A673 (cell line): ENCODE measurements at regions not wholly inside any gene's neighbourhood (a gene's known extent, or its start where the extent isn't known, plus 50 kb on each side); places are given as distances from the start of the nearest gene placed in this dataset.

Experiments used
- BruUV-seq: library from RNA; stranded (reverse); fragments of 400-500 nt; replicated peaks from 2 replicates; lab custom pipeline; 2021; lab: Mats Ljungman, UMichigan
- CTCF ChIA-PET: fragments of 300-600 bp; sonication (Branson Sonifier 250); formaldehyde crosslinking; loops from one replicate; lab custom pipeline; 2022; ENCODE audit warnings: antibody characterized with exemption; lab: Charles Lee
- POLR2A ChIA-PET: fragments of 300-600 bp; sonication (Branson Sonifier 250); formaldehyde crosslinking; loops from one replicate; lab custom pipeline; 2022; ENCODE audit warnings: antibody characterized with exemption; ENCODE audit not compliant: low non-redundant PET; lab: Charles Lee
- DNase-seq: peaks from one replicate; pipeline ENCODE4 v3.0.0-alpha.2; 2015; ENCODE audit warnings: low spot score
- H3K27ac ChIP-seq: fragments of 200-600 bp; sonication (generic); 2 replicates; pipeline ENCODE4 v1.5.1; 2016; ENCODE audit warnings: mixed run types, low read depth, mild to moderate bottlenecking, mixed read lengths, antibody characterized with exemption, low read length; ENCODE audit not compliant: poor library complexity, severe bottlenecking
- H3K27me3 ChIP-seq: fragments of 200-600 bp; sonication (generic); replicated peaks from 2 replicates; pipeline ENCODE4 v1.6.1; 2017; ENCODE audit warnings: mixed run types, low read depth, mild to moderate bottlenecking, mixed read lengths, antibody characterized with exemption, low read length; ENCODE audit not compliant: insufficient read depth, poor library complexity
- H3K36me3 ChIP-seq: fragments of 200-600 bp; sonication (generic); 2 replicates; pipeline ENCODE4 v1.6.1; 2016; ENCODE audit warnings: mixed run types, mild to moderate bottlenecking, mixed read lengths, antibody characterized with exemption, low read length; ENCODE audit not compliant: insufficient read depth, poor library complexity, severe bottlenecking
- H3K4me1 ChIP-seq: fragments of 200-600 bp; sonication (generic); 2 replicates; pipeline ENCODE4 v1.6.1; 2017; ENCODE audit warnings: mixed run types, mild to moderate bottlenecking, mixed read lengths, antibody characterized with exemption, low read length; ENCODE audit not compliant: insufficient read depth, poor library complexity, severe bottlenecking
- H3K4me3 ChIP-seq: fragments of 200-600 bp; sonication (generic); 2 replicates; pipeline ENCODE4 v1.5.1; 2016; ENCODE audit warnings: low read depth, mixed run types, mild to moderate bottlenecking, mixed read lengths, low read length; ENCODE audit not compliant: poor library complexity, severe bottlenecking
- H3K9me3 ChIP-seq: fragments of 200-600 bp; sonication (generic); 2 replicates; pipeline ENCODE4 v1.6.1; 2016; ENCODE audit warnings: mixed run types, low read depth, mild to moderate bottlenecking, mixed read lengths, antibody characterized with exemption, low read length; ENCODE audit not compliant: poor library complexity, severe bottlenecking
- EZH2 ChIP-seq: fragments of 200-600 bp; sonication (generic); IDR thresholded peaks from 2 replicates; pipeline ENCODE4 v1.6.1; 2017; ENCODE audit warnings: borderline replicate concordance, low read depth, mild to moderate bottlenecking, mixed read lengths, antibody characterized with exemption, low read length; ENCODE audit not compliant: poor library complexity, severe bottlenecking
- intact Hi-C: fragments of 100-400 bp; cut with micrococcal nuclease; formaldehyde crosslinking; loops from one replicate; pipeline ENCODE4 v1.10.0; 2022; ENCODE audit not compliant: unreplicated experiment
- TF ChIP-seq, protein P1 (sequence below): fragments of 300-800, 200-600 bp; sonication (generic); conservative IDR thresholded peaks from 2 replicates; pipeline ENCODE4 v1.5.1; 2017; ENCODE audit warnings: low read depth, mild to moderate bottlenecking, antibody characterized with exemption, low read length, moderate library complexity, mixed read lengths

DNA sequence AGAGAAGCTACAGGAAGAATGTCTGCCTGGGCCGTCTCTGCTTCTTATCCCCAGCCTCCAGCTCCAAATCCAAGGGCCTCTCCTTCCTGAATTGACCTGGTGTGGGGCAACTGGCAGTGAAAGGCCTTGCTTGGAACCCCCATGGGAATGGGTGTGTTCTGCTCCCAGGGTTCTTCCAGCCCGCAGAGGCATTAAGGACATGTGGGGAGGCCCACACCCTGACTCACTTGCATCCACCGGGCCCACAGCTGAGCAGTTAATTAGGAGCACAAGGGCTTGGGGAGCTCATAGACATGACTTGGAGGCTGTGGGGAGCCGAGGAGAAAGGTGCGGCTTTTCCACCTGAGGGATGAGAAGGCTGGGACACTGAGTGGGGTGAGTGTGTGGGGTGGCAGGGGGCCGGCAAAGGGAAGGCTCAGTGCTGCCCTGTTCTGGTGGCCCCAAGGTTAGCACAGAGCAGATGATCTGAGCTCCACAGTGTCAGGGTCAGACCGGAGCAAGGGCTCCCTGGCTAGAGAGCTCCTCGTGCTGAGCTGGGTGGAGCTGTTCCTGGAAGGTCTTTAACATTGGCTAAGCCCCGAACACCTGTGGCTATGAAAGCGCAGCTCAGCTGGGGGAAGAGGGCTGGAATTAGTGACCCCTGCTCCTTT lies 64.5 kb upstream of the NECTIN1 start:
- ChIA-PET POLR2A (no interaction called here), CTCF (no interaction called here)
- intact Hi-C loops = no loop called here
- H3K4me3 ChIP-seq = no peak overlapping the region
- H3K27me3 ChIP-seq = no peaks in the 10 kb centered on the region
- no peak for TF ChIP-seq EZH2
- TF ChIP-seq, protein P1, sequence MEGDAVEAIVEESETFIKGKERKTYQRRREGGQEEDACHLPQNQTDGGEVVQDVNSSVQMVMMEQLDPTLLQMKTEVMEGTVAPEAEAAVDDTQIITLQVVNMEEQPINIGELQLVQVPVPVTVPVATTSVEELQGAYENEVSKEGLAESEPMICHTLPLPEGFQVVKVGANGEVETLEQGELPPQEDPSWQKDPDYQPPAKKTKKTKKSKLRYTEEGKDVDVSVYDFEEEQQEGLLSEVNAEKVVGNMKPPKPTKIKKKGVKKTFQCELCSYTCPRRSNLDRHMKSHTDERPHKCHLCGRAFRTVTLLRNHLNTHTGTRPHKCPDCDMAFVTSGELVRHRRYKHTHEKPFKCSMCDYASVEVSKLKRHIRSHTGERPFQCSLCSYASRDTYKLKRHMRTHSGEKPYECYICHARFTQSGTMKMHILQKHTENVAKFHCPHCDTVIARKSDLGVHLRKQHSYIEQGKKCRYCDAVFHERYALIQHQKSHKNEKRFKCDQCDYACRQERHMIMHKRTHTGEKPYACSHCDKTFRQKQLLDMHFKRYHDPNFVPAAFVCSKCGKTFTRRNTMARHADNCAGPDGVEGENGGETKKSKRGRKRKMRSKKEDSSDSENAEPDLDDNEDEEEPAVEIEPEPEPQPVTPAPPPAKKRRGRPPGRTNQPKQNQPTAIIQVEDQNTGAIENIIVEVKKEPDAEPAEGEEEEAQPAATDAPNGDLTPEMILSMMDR = no peak
- H3K36me3 ChIP-seq = no peaks in the 10 kb centered on the region
- no peak for DNase-seq
- H3K9me3 ChIP-seq = no peaks in the 10 kb centered on the region
- H3K27ac ChIP-seq = no peak overlapping the region
- H3K4me1 ChIP-seq = peaks cover 14% of the 10 kb centered on the region
- no TSS peak for BruUV-seq

DNA sequence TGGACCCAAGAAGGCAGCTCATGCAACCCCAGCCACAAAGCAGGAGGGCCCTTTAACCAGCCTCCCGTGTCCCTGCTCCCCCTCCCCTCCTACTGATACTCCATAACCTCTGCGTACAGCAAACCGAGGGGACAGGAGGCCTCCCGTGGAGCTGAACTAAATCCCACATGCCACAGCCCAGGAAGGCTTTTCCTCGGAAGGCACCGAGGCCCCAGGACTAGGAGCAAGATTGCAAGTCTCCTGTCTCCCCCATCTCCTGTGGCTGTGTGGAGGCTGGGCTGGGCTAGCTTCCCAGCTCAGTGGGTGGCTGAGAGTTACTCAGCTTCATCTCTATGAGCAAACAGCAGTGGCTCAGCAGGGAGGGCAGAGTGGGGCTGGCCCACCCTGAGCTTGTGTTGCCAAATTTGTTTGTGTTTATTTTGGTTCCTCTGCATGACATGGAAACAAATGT lies 62.7 kb upstream of the NECTIN1 start:
- Histone ChIP-seq H3K9me3 (no peaks in the 10 kb centered on the region), H3K36me3 (no peaks in the 10 kb centered on the region), H3K4me1 (peaks cover 14% of the 10 kb centered on the region), H3K4me3 (no peak overlapping the region), H3K27me3 (no peaks in the 10 kb centered on the region), H3K27ac (no peak overlapping the region)
- no TSS peak for BruUV-seq
- peak; percentile 80 for DNase-seq
- CTCF ChIA-PET = interaction anchor here (0.5 to 0.9 kb wide), 2 partner anchors 63 to 207 kb away, joined by 3 to 4 read pairs; partner anchors contain the start of gene NECTIN1
- POLR2A ChIA-PET = no interaction called here
- TF ChIP-seq EZH2 = no peak
- TF ChIP-seq, protein P1 = no peak
- intact Hi-C loops = no loop called here

DNA sequence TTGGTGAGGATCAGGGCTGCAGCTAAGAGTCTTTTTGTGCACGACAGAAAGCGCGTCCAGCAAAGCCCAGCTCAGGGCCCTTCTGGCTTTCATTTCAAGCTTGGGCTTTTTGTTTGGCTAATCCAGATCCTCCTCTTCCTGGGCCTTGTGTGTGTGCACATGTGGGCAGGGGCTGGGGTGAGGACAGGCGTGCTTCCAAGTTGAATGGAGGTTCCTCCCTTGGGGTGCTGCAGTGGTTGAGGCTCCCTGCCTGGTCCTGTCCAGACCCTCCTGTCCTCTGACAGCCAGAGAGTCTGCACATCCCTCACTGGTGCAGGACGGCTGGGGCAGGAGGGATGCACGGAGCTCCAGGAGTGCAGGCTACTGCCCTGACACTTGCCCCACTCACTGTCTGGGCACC lies 62.0 kb upstream of the NECTIN1 start:
- BruUV-seq = no TSS peak
- ChIA-PET CTCF (interaction anchor here (0.5 kb wide), 1 partner anchor 207 kb away, joined by 3 read pairs; no protein-coding TSS in a partner anchor), POLR2A (no interaction called here)
- TF ChIP-seq EZH2 = no peak
- TF ChIP-seq, protein P1 = no peak
- H3K4me1 ChIP-seq = peaks cover 14% of the 10 kb centered on the region
- H3K36me3 ChIP-seq = no peaks in the 10 kb centered on the region
- H3K27ac ChIP-seq = no peak overlapping the region
- intact Hi-C loops = no loop called here
- no peak overlapping the region for H3K4me3 ChIP-seq
- DNase-seq = no peak
- H3K9me3 ChIP-seq = no peaks in the 10 kb centered on the region
- H3K27me3 ChIP-seq = no peaks in the 10 kb centered on the region
